Right forelimb (tissue), 1 donor: ENCODE measurements at regions not wholly inside any gene's neighbourhood (a gene's known extent, or its start where the extent isn't known, plus 50 kb on each side); places are given as distances from the start of the nearest gene placed in this dataset.

Source experiments
- DNase-seq: peaks from one replicate; pipeline ENCODE4 v3.0.0-alpha.2; 2018

- DNase-seq, result no peak
Measured at GRCh38 chr6:1144842-1145767, 166.8 kb upstream of the FOXQ1 start.

DNA sequence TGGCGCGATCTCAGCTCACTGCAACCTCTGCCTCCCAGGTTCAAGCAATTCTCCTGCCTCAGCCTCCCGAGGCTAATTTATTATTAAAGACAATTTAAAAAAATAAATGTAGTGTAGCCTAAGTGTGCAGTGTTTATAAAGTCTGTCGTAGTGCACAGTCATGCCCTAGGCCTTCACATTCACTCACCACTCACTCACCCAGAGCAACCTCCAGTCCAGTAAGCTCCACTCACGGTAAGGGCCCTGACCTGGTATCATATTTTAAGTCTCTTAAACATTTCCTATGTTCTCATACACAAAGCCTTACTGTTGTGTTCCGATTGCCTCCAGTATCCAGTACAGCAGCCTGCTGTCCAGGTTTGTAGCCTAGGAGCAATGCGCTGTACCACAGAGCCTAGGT is 168.2 kb upstream of the FOXQ1 start:
- no peak for DNase-seq

- DNase-seq, result no peak
Measured at GRCh38 chr6:1139155-1139890, 172.6 kb upstream of the FOXQ1 start.

DNA sequence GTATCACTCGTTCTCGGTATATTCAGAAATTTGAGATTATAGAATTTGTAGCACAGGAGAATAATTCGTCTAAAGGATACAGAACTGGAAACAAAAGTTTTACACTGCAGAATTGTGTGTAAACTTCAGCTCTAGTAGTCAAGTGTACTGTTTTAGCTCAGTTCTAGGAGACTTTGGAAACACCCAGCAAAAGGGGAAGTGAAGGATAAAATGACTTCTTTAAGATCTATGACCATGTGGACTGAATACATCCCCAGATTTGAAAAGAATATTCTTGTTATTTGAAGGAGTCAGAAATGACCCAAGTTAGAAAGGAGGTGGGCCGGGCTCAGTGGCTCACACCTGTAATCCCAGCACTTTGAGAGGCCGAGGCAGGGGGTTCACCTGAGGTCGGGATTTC is 174.0 kb upstream of the FOXQ1 start:
- DNase-seq, result no peak

- no peak for DNase-seq
Measured at GRCh38 chr6:1136827-1137226, 175.1 kb upstream of the FOXQ1 start.

GRCh38 chr6:1136415-1136774 is 175.5 kb upstream of the FOXQ1 start:
- DNase-seq, result no peak

DNA sequence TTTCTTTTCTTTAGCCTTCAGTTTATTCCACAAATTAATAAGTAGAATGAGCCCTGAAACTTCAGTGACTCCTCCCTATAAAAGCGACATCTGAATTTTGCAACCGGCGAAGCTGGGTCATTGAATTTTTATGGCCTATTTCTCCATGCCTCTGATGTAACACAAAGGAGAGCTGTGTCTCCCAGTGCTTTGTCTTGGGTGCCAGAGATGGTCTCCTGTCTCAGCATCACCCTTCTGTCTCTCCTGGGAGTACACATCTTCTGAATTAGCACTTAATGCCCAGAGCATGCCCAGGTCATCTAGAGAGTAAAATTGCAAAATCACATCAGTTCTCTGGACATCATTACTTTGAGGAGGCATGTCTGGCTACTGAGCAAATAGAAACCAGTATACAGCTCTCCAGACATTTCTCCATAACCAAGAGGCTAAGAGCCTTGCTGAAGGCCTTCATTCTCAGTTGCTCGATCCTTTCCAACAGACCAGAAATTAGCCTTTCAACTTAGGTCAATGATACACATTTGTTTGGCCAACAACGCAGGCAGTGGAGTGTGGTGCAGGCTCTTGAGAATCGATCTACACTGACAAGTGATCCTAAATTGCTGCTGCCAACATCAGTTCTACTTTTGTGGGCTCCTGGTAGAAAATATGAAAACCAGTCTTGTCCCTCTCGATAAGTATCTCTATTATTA is 176.0 kb upstream of the FOXQ1 start:
- DNase-seq, result no peak

DNA sequence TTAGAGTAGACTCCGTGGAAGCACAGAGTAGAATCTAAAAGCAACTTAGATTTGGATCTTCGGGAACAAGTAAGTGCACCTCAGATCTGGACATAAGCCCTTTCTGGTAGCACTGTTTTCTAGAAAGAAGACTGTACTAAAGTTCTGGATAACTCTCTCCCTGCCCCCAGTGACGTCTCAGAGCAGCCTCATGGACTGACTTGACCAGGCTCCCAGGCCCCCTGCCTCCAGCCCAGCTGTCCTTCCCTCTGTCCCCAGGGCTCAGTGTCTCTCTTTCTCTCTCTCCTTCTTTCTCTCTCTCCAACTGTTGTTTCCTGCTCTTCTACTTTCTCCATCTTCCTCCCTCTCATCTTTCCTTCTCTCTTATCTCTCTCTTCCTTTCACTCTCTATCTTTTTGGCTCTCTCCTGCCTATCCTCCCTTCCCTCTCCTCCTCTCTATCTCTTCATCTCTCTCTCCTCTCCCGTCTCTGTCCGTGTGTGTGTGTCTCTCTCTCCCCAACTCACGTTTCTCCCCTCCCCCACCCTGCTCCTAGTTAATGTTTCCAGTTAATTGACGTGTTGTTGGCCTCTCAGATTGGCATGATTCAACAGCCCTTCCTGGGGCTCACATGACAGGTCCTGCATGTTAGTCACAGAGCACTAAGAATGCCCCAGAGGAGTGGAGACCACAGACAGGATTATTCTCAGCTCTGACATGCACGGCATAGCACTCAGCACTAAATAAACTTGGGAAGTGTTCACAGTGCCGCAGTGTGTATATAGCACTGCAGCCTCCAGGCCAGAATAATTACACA is 180.4 kb upstream of the FOXQ1 start:
- DNase-seq, result no peak

DNA sequence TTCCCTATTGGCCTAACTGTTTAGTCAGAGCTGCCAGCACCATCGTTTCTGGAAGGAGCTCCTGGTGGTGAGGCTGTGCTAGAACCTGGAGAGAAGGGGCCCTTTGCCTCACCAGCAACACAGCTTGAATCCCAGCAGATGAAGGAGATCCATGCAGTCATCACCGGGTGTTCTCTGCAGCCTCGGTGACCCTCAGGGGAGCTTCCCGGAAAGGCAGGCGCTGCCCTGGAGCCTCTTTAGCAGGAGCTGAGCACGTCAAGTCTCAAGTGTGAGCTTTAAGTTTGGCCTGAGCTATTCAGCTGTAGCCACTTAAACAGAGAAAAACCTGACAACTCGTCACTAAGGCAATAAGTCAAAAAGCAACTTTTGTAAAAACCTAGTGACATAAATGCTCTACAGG is 181.2 kb upstream of the FOXQ1 start:
- DNase-seq, result no peak

GRCh38 chr6:1129131-1129530 is 182.8 kb upstream of the FOXQ1 start:
- peak; percentile 64 for DNase-seq

DNA sequence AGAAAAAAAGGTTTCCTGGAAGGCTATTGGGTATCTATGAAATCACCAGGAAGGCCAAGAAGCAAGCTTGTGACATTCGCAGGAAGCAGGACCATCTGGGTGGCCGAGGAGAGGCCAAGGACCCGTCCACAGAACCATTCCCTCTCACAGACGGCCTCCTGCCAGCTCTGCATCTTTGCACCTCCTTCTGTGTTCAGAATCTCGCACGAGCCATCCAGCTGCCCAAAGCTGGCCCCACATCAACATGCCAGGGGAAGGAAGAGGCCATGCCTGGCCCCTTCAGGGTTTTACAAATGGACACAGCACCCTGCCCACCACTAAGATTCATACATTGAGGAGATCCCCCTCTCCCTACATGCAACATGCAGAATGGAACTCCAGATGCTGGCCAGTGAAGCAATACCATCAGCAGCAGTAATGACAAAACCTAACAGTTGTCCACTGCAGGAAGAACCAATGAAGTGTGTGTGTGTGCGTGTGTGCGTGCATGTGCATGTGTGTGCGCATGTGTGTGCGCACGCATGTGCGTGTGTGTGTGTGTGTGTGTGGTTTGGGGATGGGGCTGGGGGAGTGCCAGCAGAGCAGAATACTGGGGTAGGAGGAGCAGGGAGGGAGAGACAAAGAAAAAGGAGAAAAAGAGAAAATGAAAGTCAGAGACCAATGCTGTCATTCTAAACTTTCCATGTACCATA is 184.2 kb upstream of the FOXQ1 start:
- no peak for DNase-seq

DNA sequence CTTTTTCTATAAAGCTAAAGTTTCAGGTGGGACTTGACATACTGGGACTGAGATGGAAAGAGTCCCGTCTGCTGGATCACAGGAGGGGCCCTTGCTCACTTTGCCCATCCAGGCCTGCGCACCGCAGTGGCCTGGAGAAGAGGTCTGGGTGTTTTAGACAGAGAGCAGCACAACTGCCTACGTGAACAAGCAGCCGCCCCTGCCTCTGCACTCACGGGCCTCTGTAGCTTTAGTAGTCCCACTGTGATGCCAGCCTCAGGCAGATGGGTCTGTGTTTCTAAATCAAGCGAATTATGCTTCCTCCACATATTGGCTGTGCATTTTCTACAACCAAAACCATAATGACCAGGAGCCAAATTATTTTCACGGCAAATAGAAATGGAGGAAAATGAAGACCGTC is 184.8 kb upstream of the FOXQ1 start:
- no peak for DNase-seq

GRCh38 chr6:1126036-1126435 is 185.9 kb upstream of the FOXQ1 start:
- DNase-seq, result no peak

DNA sequence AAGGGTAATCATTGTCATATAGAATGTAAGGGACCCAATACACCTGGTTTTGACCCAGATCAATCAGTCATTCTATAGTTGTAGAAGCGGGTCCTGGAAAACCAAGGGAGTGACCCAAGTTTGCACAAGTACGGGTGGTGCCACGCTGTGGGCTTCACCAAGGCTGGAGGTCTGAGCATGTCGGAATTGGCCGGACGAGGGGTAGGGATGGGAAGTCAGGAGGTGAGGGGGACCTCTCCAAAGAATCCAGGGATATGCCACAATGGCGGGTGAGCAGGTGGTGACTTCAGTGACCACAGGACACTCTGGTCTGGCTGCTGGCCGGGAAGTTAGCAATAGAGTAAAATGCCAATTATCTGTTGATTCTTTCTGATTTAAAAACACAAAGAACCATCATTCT is 186.6 kb upstream of the FOXQ1 start:
- no peak for DNase-seq

DNA sequence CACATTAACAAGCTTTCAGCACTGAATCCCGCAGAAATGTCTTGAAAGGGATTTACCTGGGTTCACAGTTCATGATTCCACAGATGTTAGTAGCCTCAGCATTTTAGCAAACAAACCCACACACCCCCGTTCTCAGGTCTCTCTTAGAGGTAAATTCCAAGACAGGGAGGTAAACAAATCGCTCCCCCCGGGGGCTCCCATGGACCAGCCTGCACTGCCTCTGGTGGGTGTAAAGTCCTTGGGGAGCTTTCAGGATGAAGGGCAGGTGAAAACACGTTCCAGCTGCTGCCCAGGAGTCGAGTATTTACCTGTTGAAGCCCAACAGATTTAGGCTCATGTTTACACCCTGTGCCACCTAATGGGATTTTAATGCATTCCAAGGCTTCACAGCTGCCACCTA is 187.0 kb upstream of the FOXQ1 start:
- no peak for DNase-seq

- DNase-seq, result no peak
Measured at GRCh38 chr6:1123386-1124375, 188.2 kb upstream of the FOXQ1 start.

- DNase-seq, result no peak
Measured at GRCh38 chr6:1122083-1122482, 189.8 kb upstream of the FOXQ1 start.

DNA sequence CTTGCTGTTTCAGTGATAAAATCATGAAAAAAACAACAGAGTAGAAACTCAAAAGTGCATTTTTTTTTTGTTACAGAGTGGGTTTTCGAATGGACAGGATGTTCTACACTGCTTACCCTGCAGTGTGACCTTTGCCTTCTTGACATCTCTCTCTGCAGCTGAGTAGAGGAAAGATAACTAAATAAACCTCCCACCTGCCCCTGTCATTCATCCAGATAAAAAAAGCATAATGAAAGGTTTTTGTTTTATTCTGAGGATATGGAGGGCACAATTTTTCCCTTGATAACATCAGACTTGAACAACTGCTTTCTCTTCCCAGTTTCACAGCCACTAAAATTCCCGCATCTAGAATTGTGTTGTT is 193.6 kb upstream of the FOXQ1 start:
- DNase-seq, result no peak

DNA sequence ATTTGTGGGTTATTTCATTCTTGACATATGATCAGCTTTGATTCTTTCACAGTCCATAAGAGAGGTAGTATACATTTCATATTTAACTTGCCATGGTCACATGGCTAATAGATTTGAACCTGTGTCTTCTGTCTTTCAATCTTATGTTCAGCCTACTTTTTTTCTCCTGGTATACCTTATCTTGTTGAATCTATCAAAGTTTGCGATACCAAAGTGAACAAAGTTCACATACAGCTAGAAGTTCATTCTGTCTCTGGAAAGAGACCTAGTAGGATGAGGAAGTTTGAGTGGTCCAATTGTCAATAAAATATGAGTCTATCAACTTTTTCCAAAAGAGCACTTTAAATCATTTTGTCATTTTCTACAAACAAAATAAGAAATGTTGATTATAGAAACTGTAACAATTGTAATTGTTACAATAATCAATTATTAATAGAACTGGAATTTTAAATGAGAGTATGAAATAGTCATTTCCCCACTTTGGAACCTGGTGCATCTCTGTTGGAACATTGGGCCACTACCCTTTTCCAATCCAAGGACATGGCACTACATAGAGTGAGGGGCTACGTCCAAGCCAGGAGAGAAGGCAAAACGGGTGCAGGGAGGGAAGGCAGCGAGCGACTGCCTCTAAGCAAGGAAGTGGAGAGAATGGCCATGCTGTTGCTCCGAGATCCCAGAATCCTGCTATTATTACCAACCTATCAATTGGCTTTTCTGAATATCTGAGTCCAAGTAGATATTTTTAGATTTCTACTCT is 194.2 kb upstream of the FOXQ1 start:
- DNase-seq, result no peak

GRCh38 chr6:1116149-1116548 is 195.7 kb upstream of the FOXQ1 start:
- no peak for DNase-seq
